HCT116 (cell line): ENCODE measurements at regions not wholly inside any gene's neighbourhood (a gene's known extent, or its start where the extent isn't known, plus 50 kb on each side); places are given as distances from the start of the nearest gene placed in this dataset.

ENCODE experiments used
- ATAC-seq: fragments of 200-7000 bp; cut with Tn5 transposase; 2 replicates; pipeline ENCODE4 v1.9.1; 2020; ENCODE audit warnings: mild to moderate bottlenecking, moderate library complexity
- BruUV-seq: library from RNA; stranded (reverse); fragments of 400-500 nt; replicated peaks from 2 replicates; lab custom pipeline; 2021; lab: Mats Ljungman, UMichigan
- CTCF ChIA-PET: fragments of 300-600 bp; sonication (Branson Sonifier 250); formaldehyde crosslinking; loops from one replicate; lab custom pipeline; 2021; ENCODE audit warnings: antibody characterized with exemption; lab: Charles Lee
- POLR2A ChIA-PET: fragments of 300-600, 350-600 bp; sonication (Branson Sonifier 250); formaldehyde crosslinking; loops from one replicate; lab custom pipeline; 2021; ENCODE audit warnings: antibody characterized with exemption; lab: Charles Lee
- RAD21 ChIA-PET, 2 experiments: fragments of 300-600 bp; sonication (Branson Sonifier 250); formaldehyde crosslinking; loops; one replicate each; lab custom pipeline; 2023; ENCODE audit warnings: low total read pairs in 2 of 2; ENCODE audit not compliant: uncharacterized antibody in 2 of 2, unreplicated experiment in 2 of 2, low non-redundant PET in 1 of 2; lab: Charles Lee
- DNase-seq: peaks from one replicate; pipeline ENCODE4 v3.0.0-alpha.2; 2010; ENCODE audit warnings: low read depth, low spot score
- H2AFZ ChIP-seq: fragments of 200-600 bp; shearing (Covaris generic), sonication (generic); 2 replicates; pipeline ENCODE4 v1.6.1; 2017; ENCODE audit warnings: low read depth, mixed run types, mixed read lengths, antibody characterized with exemption, low read length; ENCODE audit not compliant: poor library complexity, severe bottlenecking
- H3K27ac ChIP-seq: 2 replicates; pipeline ENCODE4 v1.5.1; 2012; ENCODE audit warnings: low read depth, low read length
- H3K27me3 ChIP-seq: fragments of 200-600 bp; sonication (generic); 2 replicates; pipeline ENCODE4 v1.6.1; 2016; ENCODE audit warnings: mixed run types, low read length, mixed read lengths; ENCODE audit not compliant: insufficient read depth
- H3K36me3 ChIP-seq, 2 experiments: fragments of 200-500 bp in 1 of 2; fragments of 200-600 bp in 1 of 2; sonication (Bioruptor generic) in 1 of 2; sonication (generic) in 1 of 2; 2 replicates each; pipeline versions ENCODE4 v1.5.1 to v1.6.1; 2014 to 2016; ENCODE audit warnings: low read length in 2 of 2, inconsistent platforms in 1 of 2, mixed read lengths in 1 of 2, mixed run types in 1 of 2; ENCODE audit not compliant: insufficient read depth in 2 of 2, control insufficient read depth in 1 of 2
- H3K4me1 ChIP-seq, 2 experiments: fragments of 200-600 bp in 1 of 2; sonication (generic) in 1 of 2; 2 replicates each; pipeline versions ENCODE4 v1.5.1 to v1.6.1; 2012 to 2017; ENCODE audit warnings: low read length in 2 of 2, inconsistent platforms in 1 of 2, mild to moderate bottlenecking in 1 of 2, mixed read lengths in 1 of 2, mixed run types in 1 of 2, moderate library complexity in 1 of 2; ENCODE audit not compliant: insufficient read depth in 2 of 2, control insufficient read depth in 1 of 2
- H3K4me2 ChIP-seq: fragments of 200-600 bp; sonication (generic); 2 replicates; pipeline ENCODE4 v1.6.1; 2017; ENCODE audit warnings: mixed run types, low read length, mixed read lengths
- H3K4me3 ChIP-seq, 2 experiments: fragments of 200-600 bp in 1 of 2; sonication (generic) in 1 of 2; replicated peaks in 1 of 2; 2 replicates each; pipeline ENCODE4 v1.5.1; 2011 to 2016; ENCODE audit warnings: low read length in 2 of 2, control low read depth in 1 of 2, low read depth in 1 of 2, mild to moderate bottlenecking in 1 of 2, mixed read lengths in 1 of 2, mixed run types in 1 of 2
- H3K79me2 ChIP-seq: fragments of 200-600 bp; sonication (generic); 2 replicates; pipeline ENCODE4 v1.6.1; 2017; ENCODE audit warnings: mild to moderate bottlenecking, mixed run types, low read length, moderate library complexity, mixed read lengths; ENCODE audit not compliant: insufficient read depth
- H3K9ac ChIP-seq: fragments of 200-600 bp; sonication (generic); 2 replicates; pipeline ENCODE4 v1.6.1; 2016; ENCODE audit warnings: low read length, mixed read lengths
- H3K9me2 ChIP-seq: fragments of 200-600 bp; sonication (generic), shearing (Covaris generic); 2 replicates; pipeline ENCODE4 v1.6.1; 2017; ENCODE audit warnings: mixed run types, mild to moderate bottlenecking, moderate library complexity; ENCODE audit not compliant: insufficient read depth
- H3K9me3 ChIP-seq, 2 experiments: fragments of 200-500 bp in 1 of 2; fragments of 200-600 bp in 1 of 2; sonication (Bioruptor generic) in 1 of 2; sonication (generic) in 1 of 2; 2 replicates each; pipeline ENCODE4 v1.6.1; 2014 to 2017; ENCODE audit warnings: low read length in 2 of 2, mixed read lengths in 2 of 2, inconsistent platforms in 1 of 2, low read depth in 1 of 2, mild to moderate bottlenecking in 1 of 2, mixed run types in 1 of 2, moderate library complexity in 1 of 2; ENCODE audit not compliant: control insufficient read depth in 1 of 2, insufficient read depth in 1 of 2
- H4K20me1 ChIP-seq: fragments of 200-600 bp; sonication (generic), shearing (Covaris generic); 2 replicates; pipeline ENCODE4 v1.6.1; 2017; ENCODE audit warnings: mixed run types, mild to moderate bottlenecking, moderate library complexity; ENCODE audit not compliant: insufficient read depth
- ATF3 ChIP-seq: IDR thresholded peaks from 2 replicates; pipeline ENCODE4 v1.6.1; 2012
- CBX3 ChIP-seq: IDR thresholded peaks from 2 replicates; pipeline ENCODE4 v1.6.1; 2012; ENCODE audit warnings: low read depth
- CEBPB ChIP-seq: IDR thresholded peaks from 2 replicates; pipeline ENCODE4 v1.6.1; 2012; ENCODE audit warnings: low read depth
- CTCF ChIP-seq, 3 experiments: fragments of 200-600 bp in 1 of 3; sonication (generic) in 1 of 3; IDR thresholded peaks in 2 of 3; conservative IDR thresholded peaks in 1 of 3; 2 replicates each; pipeline ENCODE4 v1.5.1; 2012 to 2017; ENCODE audit warnings: low read depth in 2 of 3, low read length in 2 of 3, antibody characterized with exemption in 1 of 3, borderline replicate concordance in 1 of 3, control low read depth in 1 of 3, mild to moderate bottlenecking in 1 of 3, mixed read lengths in 1 of 3, mixed run types in 1 of 3, moderate library complexity in 1 of 3; ENCODE audit not compliant: insufficient read depth in 1 of 3
- EGR1 ChIP-seq: IDR thresholded peaks from 2 replicates; pipeline ENCODE4 v1.6.1; 2012; ENCODE audit warnings: low read depth
- EZH2 ChIP-seq: fragments of 200-600 bp; sonication (generic); IDR thresholded peaks from 2 replicates; pipeline ENCODE4 v1.6.1; 2017; ENCODE audit warnings: antibody characterized with exemption, mixed run types
- EZH2phosphoT487 ChIP-seq: fragments of 200-600 bp; IDR thresholded peaks from 2 replicates; pipeline ENCODE4 v1.6.1; 2018; ENCODE audit warnings: antibody characterized with exemption, borderline replicate concordance
- FOSL1 ChIP-seq: IDR thresholded peaks from 2 replicates; pipeline ENCODE4 v1.6.1; 2012; ENCODE audit warnings: low read depth
- JUND ChIP-seq: IDR thresholded peaks from 2 replicates; pipeline ENCODE4 v1.6.1; 2012
- MAX ChIP-seq: IDR thresholded peaks from 2 replicates; pipeline ENCODE4 v1.6.1; 2012
- POLR2A ChIP-seq: IDR thresholded peaks from 2 replicates; pipeline ENCODE4 v1.7.0; 2011; ENCODE audit warnings: borderline replicate concordance; ENCODE audit not compliant: insufficient read depth, insufficient read length; ENCODE audit errors: extremely low read depth
- POLR2AphosphoS5 ChIP-seq: IDR thresholded peaks from 2 replicates; pipeline ENCODE4 v1.6.1; 2011; ENCODE audit warnings: mild to moderate bottlenecking, low read depth, low read length, moderate library complexity
- RAD21 ChIP-seq: IDR thresholded peaks from 2 replicates; pipeline ENCODE4 v1.6.1; 2012; ENCODE audit warnings: low read depth, mild to moderate bottlenecking
- SIN3A ChIP-seq: IDR thresholded peaks from 2 replicates; pipeline ENCODE4 v1.6.1; 2012; ENCODE audit warnings: low read depth
- SP1 ChIP-seq: IDR thresholded peaks from 2 replicates; pipeline ENCODE4 v1.6.1; 2012; ENCODE audit warnings: low read depth
- SRF ChIP-seq: IDR thresholded peaks from 2 replicates; pipeline ENCODE4 v1.6.1; 2012; ENCODE audit warnings: low read depth
- TCF7L2 ChIP-seq: IDR thresholded peaks from 2 replicates; pipeline ENCODE4 v1.7.0; 2011; ENCODE audit warnings: borderline replicate concordance, inconsistent platforms; ENCODE audit not compliant: insufficient read depth, insufficient read length; ENCODE audit errors: extremely low read depth
- YY1 ChIP-seq: IDR thresholded peaks from 2 replicates; pipeline ENCODE4 v1.6.1; 2011; ENCODE audit warnings: low read length, low read depth, moderate library complexity, mild to moderate bottlenecking; ENCODE audit not compliant: insufficient replicate concordance; ENCODE audit errors: extremely low read depth
- ZFX ChIP-seq: fragments of 450-650 bp; IDR thresholded peaks from 2 replicates; pipeline ENCODE4 v1.6.1; 2017
- ZNF274 ChIP-seq: fragments of 200-500 bp; sonication (Bioruptor generic); IDR thresholded peaks from 2 replicates; pipeline ENCODE4 v1.6.1; 2014; ENCODE audit warnings: mild to moderate bottlenecking, low read depth, low read length, inconsistent platforms
- intact Hi-C: fragments of 100-400 bp; cut with micrococcal nuclease; formaldehyde crosslinking; loops from 2 replicates; pipeline ENCODE4 v1.10.0; 2022

DNA sequence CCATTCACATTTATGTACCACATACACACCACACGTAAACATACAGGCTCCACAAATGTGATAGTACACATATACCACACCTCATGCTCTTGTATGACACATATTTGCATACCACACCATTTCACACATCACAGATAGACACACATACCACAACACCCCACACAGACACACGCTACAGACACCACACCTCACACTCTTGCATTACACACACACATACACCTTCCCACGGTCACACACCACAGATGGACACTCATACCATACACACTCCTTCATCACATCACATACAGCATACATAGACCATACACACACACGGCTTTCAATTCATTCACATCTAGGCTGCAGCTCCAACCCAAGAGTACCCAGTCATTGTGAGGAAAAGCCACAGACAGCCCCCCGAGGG, 222.5 kb upstream of the RPL34 start:
- RAD21 ChIA-PET: no interaction called here
- Histone ChIP-seq H3K79me2 (no peaks in the 10 kb centered on the region), H4K20me1 (no peaks in the 10 kb centered on the region), H3K4me3 (no peak overlapping the region), H3K9ac (no peak overlapping the region), H3K9me3 (no peaks in the 10 kb centered on the region), H3K4me1 (no peaks in the 10 kb centered on the region; a peak in 1 of 4 replicates), H3K4me2 (no peak overlapping the region), H3K9me2 (no peaks in the 10 kb centered on the region), H3K27me3 (peaks cover 15% of the 10 kb centered on the region), H3K27ac (no peak overlapping the region), H2AFZ (no peak overlapping the region), H3K36me3 (no peaks in the 10 kb centered on the region)
- intact Hi-C loops: no loop called here
- no TSS peak for BruUV-seq
- DNase-seq: no peak
- ATAC-seq: no peak
- TF ChIP-seq RAD21: no peak
- TF ChIP-seq SIN3A: no peak
- TF ChIP-seq SP1: no peak
- TF ChIP-seq POLR2AphosphoS5: no peak
- TF ChIP-seq CBX3: no peak
- no peak for TF ChIP-seq EZH2
- TF ChIP-seq CTCF (IDR thresholded peaks at IDR 0.05 in 2 of 3, conservative IDR thresholded peaks at IDR 0.05 in 1 of 3; ENCODE audit: borderline replicate concordance in 1 of 3, insufficient read depth in 1 of 3, low read depth in 2 of 3, low read length in 2 of 3): no peak
- no peak for TF ChIP-seq EGR1
- TF ChIP-seq MAX: no peak
- TF ChIP-seq EZH2phosphoT487: no peak
- no peak for TF ChIP-seq SRF
- TF ChIP-seq TCF7L2: no peak
- no peak for TF ChIP-seq JUND
- TF ChIP-seq ZNF274: no peak
- TF ChIP-seq POLR2A: no peak
- no peak for TF ChIP-seq ZFX
- TF ChIP-seq FOSL1: no peak
- no peak for TF ChIP-seq ATF3
- TF ChIP-seq CEBPB: no peak
- TF ChIP-seq YY1: no peak
- POLR2A ChIA-PET: no interaction called here
- CTCF ChIA-PET: no interaction called here
